Fibroblast of lung (primary cell): ENCODE measurements at regions not wholly inside any gene's neighbourhood (a gene's known extent, or its start where the extent isn't known, plus 50 kb on each side); places are given as distances from the start of the nearest gene placed in this dataset.

Experiments used
- DNase-seq, 2 donors: peaks; one replicate each; pipeline versions ENCODE4 v3.0.0 to v3.0.0-alpha.2; 2010; ENCODE audit warnings: low read depth in 2 of 2
- H2AFZ ChIP-seq: 2 replicates; pipeline ENCODE4 v1.5.1; 2012; ENCODE audit warnings: low read length, control low read depth, inconsistent platforms
- H3K27ac ChIP-seq: 2 replicates; pipeline ENCODE4 v1.5.1; 2011; ENCODE audit warnings: low read length, control low read depth; ENCODE audit not compliant: insufficient read depth
- H3K27me3 ChIP-seq: 2 replicates; pipeline ENCODE4 v1.5.1; 2011; ENCODE audit warnings: mild to moderate bottlenecking, low read length; ENCODE audit not compliant: control insufficient read depth, insufficient read depth
- H3K36me3 ChIP-seq: 2 replicates; pipeline ENCODE4 v1.5.1; 2011; ENCODE audit warnings: low read length; ENCODE audit not compliant: control insufficient read depth, insufficient read depth
- H3K4me1 ChIP-seq: 2 replicates; pipeline ENCODE4 v1.5.1; 2011; ENCODE audit warnings: low read length; ENCODE audit not compliant: control insufficient read depth, insufficient read depth; ENCODE audit errors: extremely low read depth
- H3K4me2 ChIP-seq: 2 replicates; pipeline ENCODE4 v1.5.1; 2011; ENCODE audit warnings: low read length, control low read depth; ENCODE audit not compliant: insufficient read depth; ENCODE audit errors: extremely low read depth
- H3K4me3 ChIP-seq, 4 experiments: fragments of 200-600 bp in 1 of 4; sonication (generic) in 1 of 4; replicated peaks in 1 of 4; 2 replicates each; pipeline ENCODE4 v1.5.1; 2011 to 2016; ENCODE audit warnings: low read length in 4 of 4, low read depth in 3 of 4, mild to moderate bottlenecking in 3 of 4, control low read depth in 2 of 4, inconsistent platforms in 1 of 4, mixed read lengths in 1 of 4; ENCODE audit not compliant: insufficient read depth in 1 of 4; ENCODE audit errors: control extremely low read depth in 1 of 4
- H3K79me2 ChIP-seq: 2 replicates; pipeline ENCODE4 v1.5.1; 2012; ENCODE audit warnings: mild to moderate bottlenecking, low read length, inconsistent platforms; ENCODE audit not compliant: control insufficient read depth, insufficient read depth
- H3K9ac ChIP-seq: 2 replicates; pipeline ENCODE4 v1.5.1; 2011; ENCODE audit warnings: mild to moderate bottlenecking, low read length, control low read depth; ENCODE audit not compliant: insufficient read depth
- H3K9me3 ChIP-seq: 2 replicates; pipeline ENCODE4 v1.5.1; 2012; ENCODE audit warnings: low read depth, low read length; ENCODE audit not compliant: control insufficient read depth, insufficient read depth
- H4K20me1 ChIP-seq: 2 replicates; pipeline ENCODE4 v1.5.1; 2011; ENCODE audit warnings: low read length; ENCODE audit not compliant: control insufficient read depth, insufficient read depth; ENCODE audit errors: extremely low read depth
- EZH2 ChIP-seq: IDR thresholded peaks from 2 replicates; pipeline ENCODE4 v1.5.1; 2012; ENCODE audit warnings: low read length, control low read depth, mild to moderate bottlenecking; ENCODE audit errors: missing control alignments
- TF ChIP-seq, protein P1 (sequence below), 2 donors: IDR thresholded peaks in 1 of 2; conservative IDR thresholded peaks in 1 of 2; 1 replicate in 1 of 2; 2 replicates in 1 of 2; pipeline ENCODE4 v1.5.1; 2011 to 2012; ENCODE audit warnings: low read length in 2 of 2, control low read depth in 1 of 2, inconsistent platforms in 1 of 2, low read depth in 1 of 2, mild to moderate bottlenecking in 1 of 2

DNA sequence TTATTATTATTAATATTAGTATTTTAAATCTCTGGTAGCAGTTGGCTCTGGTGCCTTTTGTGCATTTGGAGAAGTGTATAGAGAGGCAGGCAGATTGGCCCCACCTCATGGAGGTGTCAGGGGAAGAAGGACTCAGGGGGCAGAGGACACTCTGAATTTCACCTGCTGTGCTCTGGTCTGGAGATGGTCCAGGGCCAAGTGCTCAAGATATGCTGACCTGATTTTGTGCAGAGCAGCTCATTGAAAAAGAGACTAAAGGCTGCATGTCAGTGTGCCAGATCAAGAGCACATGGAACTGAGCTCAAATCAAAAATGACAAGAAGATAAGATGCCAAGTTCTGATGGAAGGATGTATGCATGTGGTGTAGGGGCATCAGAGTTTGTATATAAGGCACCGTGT, 323.6 kb upstream of the TNP1 start:
- H3K36me3 ChIP-seq, result no peaks in the 10 kb centered on the region
- TF ChIP-seq EZH2, result no peak
- TF ChIP-seq, protein P1, sequence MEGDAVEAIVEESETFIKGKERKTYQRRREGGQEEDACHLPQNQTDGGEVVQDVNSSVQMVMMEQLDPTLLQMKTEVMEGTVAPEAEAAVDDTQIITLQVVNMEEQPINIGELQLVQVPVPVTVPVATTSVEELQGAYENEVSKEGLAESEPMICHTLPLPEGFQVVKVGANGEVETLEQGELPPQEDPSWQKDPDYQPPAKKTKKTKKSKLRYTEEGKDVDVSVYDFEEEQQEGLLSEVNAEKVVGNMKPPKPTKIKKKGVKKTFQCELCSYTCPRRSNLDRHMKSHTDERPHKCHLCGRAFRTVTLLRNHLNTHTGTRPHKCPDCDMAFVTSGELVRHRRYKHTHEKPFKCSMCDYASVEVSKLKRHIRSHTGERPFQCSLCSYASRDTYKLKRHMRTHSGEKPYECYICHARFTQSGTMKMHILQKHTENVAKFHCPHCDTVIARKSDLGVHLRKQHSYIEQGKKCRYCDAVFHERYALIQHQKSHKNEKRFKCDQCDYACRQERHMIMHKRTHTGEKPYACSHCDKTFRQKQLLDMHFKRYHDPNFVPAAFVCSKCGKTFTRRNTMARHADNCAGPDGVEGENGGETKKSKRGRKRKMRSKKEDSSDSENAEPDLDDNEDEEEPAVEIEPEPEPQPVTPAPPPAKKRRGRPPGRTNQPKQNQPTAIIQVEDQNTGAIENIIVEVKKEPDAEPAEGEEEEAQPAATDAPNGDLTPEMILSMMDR (conservative IDR thresholded peaks at IDR 0.05 in 1 of 2, IDR thresholded peaks at IDR 0.05 in 1 of 2; ENCODE audit: low read depth in 1 of 2, low read length in 2 of 2), result no peak
- no peaks in the 10 kb centered on the region for H4K20me1 ChIP-seq
- no peak overlapping the region for H3K27ac ChIP-seq
- H3K4me3 ChIP-seq, result no peak overlapping the region
- no peak overlapping the region for H3K4me2 ChIP-seq
- no peaks in the 10 kb centered on the region for H3K9me3 ChIP-seq
- no peaks in the 10 kb centered on the region for H3K4me1 ChIP-seq
- H3K9ac ChIP-seq, result no peak overlapping the region
- no peak overlapping the region for H2AFZ ChIP-seq
- DNase-seq, result no peak
- no peaks in the 10 kb centered on the region for H3K79me2 ChIP-seq
- no peaks in the 10 kb centered on the region for H3K27me3 ChIP-seq

DNA sequence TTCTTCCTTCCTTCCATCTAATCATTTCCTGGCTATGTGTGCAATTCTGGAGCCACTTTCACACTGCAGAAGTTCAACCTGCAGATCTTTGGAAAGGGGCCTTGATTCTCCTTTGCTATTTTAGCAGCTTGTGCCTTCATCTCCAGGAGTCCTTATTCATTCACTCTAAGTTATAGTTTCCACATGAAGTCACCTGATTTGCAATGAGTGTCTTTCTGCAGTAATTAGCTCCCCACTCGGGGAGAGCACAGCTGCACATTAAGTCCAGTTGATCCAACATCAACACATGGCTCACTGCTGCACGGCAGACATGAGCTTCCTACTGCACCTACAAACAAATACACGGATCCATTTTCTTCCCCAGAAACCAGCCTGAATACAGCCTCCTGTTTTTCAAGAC, 323.1 kb upstream of the TNP1 start:
- no peak overlapping the region for H3K27ac ChIP-seq
- H3K79me2 ChIP-seq, result no peaks in the 10 kb centered on the region
- no peaks in the 10 kb centered on the region for H4K20me1 ChIP-seq
- H3K27me3 ChIP-seq, result no peaks in the 10 kb centered on the region
- H3K9ac ChIP-seq, result no peak overlapping the region
- no peak for TF ChIP-seq EZH2
- TF ChIP-seq, protein P1 (conservative IDR thresholded peaks at IDR 0.05 in 1 of 2, IDR thresholded peaks at IDR 0.05 in 1 of 2; ENCODE audit: low read depth in 1 of 2, low read length in 2 of 2), result no peak
- H3K4me3 ChIP-seq, result no peak overlapping the region
- DNase-seq, result no peak
- no peaks in the 10 kb centered on the region for H3K9me3 ChIP-seq
- H2AFZ ChIP-seq, result no peak overlapping the region
- H3K4me1 ChIP-seq, result no peaks in the 10 kb centered on the region
- no peaks in the 10 kb centered on the region for H3K36me3 ChIP-seq
- H3K4me2 ChIP-seq, result no peak overlapping the region

DNA sequence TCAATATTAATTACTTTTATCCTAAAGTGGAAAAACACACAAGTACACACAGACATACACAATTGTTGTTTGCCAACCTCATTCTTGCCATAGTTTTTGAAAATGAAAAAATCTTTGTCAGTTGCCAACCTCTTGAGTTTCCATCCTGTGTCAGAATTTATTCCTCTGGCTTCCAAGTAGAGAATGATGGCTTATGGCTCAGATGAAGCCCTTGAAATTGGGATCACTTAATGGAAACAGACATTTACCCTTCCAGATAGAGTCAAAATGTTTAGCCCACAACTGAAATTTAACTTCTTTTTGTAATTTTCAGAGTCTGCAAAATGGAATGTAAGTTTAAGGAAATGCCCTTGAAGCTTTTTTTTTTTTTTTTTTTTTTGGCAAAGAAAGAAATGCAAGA, 321.6 kb upstream of the TNP1 start:
- no peak for DNase-seq
- Histone ChIP-seq H3K9me3 (no peaks in the 10 kb centered on the region), H3K4me2 (no peak overlapping the region), H3K36me3 (no peaks in the 10 kb centered on the region), H3K27ac (no peak overlapping the region), H2AFZ (no peak overlapping the region), H3K9ac (no peak overlapping the region), H3K27me3 (no peaks in the 10 kb centered on the region), H3K4me3 (no peak overlapping the region), H4K20me1 (no peaks in the 10 kb centered on the region), H3K79me2 (no peaks in the 10 kb centered on the region), H3K4me1 (no peaks in the 10 kb centered on the region)
- no peak for TF ChIP-seq EZH2
- TF ChIP-seq, protein P1 (conservative IDR thresholded peaks at IDR 0.05 in 1 of 2, IDR thresholded peaks at IDR 0.05 in 1 of 2; ENCODE audit: low read depth in 1 of 2, low read length in 2 of 2), result no peak
